Fibroblast of upper back skin (primary cell): ENCODE measurements at regions not wholly inside any gene's neighbourhood (a gene's known extent, or its start where the extent isn't known, plus 50 kb on each side); places are given as distances from the start of the nearest gene placed in this dataset.

Experiments
- DNase-seq: peaks from one replicate; pipeline ENCODE4 v3.0.0-alpha.2; 2013

DNA sequence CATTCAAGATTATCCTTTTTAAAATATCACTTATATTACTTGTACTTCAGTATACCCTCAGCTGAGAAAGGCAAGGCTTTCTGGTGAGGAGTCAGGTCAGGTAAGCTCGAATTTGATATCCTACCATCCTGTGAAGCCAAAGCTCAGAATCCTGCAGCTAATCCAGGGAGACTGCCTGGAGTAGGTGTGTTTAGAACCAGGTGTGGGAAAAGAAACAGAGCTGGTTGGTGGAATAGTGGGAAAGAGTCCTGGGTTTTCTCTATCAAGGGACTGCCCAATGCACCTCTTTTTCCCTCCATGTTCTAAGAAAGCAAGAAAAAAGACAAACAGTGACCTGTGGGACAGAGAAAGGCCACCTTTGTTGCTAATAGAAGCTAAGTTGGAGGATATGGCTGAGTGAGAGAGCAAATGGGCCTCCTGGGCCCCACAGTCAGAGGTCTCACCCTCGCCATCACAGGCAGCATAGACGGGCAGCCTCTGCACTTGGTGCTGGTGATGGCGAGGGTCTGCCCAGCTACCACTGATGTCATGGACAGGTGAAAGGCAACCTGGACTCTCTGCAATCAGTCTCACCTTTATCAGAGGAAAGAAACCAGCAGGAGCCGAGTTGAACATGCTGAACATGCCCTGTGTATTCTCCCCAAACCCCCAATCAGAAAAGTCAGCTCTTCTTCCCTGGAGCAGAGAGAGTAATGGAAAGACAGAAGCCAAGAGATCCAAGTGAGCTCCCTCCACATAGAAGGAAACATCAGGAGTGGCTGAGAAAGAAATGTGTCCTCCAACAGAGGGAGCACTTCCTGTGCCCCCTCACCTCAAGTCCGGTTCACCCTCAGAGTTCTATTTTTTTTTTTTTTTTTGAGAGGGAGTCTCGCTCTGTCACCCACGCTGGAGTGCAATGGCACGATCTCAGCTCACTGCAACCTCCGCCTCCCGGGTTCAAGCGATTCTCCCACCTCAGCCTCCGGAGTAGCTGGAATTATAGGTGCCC is 491.3 kb downstream of the BUD13 start:
- DNase-seq = no peak

GRCh38 chr11:116279511-116279910 is 493.3 kb downstream of the BUD13 start:
- DNase-seq = no peak

DNA sequence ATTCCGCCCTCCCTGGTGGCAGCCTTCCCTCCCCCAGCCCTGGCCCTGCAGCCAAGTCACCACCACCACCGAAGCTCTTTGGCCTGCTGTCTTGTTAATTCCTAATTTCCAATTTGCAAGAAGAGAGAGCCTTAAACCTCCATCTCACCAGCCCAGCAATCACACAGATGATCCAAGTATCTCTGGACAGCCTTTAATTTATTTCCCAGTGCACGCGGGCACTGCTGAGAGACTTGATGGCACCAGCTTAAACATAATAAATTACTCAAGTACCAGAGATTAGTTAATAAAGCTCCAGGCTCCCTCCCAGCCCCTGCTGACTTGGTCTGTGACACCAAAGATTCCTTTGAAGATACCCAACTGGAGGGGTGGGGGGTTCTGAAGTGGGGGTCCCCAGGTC is 494.7 kb downstream of the BUD13 start:
- no peak for DNase-seq

GRCh38 chr11:116276051-116277044 is 496.4 kb downstream of the BUD13 start:
- DNase-seq = peak; percentile 54

GRCh38 chr11:116275635-116276034 is 497.2 kb downstream of the BUD13 start:
- peak; percentile 14 for DNase-seq

DNA sequence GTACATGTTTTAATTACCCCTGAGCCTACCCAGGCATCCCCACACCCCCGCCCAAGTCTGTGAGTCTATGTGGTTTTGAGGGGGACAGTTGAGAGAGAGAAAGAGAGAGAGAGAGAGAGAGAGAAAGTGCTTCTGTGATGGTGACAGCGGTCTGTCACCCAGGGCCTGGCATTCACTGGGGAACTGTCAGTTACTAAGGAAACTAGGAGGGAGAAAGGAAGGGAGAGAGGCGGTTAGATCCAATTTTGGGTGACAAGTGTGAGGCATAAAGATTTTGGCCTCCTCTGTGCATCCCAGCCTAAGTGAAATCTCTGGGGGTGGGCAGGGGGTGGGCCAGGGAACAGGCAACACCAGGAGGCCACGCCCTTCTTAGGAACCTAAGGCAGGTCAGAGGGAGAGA is 498.3 kb downstream of the BUD13 start:
- DNase-seq = no peak

DNA sequence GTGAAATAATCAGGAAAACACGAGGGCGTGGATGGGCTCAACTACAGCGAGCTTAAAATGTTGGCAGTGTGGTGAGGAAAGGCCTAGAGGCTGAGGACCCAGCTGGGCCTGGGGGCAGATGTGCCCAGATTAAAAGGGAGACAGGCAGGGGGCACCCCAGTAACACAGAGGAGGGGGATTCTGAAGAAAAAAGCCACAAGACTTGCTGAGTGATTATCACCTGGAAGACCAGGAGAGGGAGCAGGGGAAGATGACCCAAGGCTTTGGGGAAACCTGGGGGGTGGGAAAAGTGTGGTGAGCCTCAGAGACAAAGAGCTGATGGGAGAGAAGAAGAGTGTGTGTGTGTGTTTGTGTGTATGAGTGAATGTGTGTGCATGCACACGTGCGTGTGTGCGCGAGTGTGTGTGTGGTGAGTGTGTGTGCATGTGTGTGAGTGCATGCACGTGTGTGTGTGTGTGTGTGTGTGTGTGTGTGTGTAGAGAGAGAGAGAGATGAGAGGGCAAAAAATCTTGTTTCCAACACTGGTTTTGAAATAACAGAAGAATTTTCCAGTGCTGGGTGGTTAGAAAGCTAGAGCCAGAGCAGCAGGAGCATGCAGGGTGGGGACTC is 500.5 kb downstream of the BUD13 start:
- DNase-seq = no peak

DNA sequence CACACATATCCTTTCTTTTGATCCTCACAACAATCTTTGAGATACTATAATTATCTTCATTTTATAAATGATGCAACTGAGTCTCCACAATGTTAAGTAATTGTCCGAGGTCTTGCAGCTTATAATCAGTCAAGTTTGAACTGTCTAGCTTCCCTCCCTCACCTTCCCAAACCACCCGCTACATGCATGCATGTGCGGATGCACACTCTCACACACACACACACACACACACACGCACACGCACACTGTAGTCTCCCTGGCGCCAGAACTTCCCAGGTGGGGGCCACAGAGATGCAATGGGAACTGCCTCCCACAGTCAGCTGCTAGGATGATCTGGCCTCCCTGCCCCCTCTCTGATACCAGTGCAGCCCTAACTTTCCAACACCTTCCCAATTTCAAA is 501.3 kb downstream of the BUD13 start:
- no peak for DNase-seq

DNA sequence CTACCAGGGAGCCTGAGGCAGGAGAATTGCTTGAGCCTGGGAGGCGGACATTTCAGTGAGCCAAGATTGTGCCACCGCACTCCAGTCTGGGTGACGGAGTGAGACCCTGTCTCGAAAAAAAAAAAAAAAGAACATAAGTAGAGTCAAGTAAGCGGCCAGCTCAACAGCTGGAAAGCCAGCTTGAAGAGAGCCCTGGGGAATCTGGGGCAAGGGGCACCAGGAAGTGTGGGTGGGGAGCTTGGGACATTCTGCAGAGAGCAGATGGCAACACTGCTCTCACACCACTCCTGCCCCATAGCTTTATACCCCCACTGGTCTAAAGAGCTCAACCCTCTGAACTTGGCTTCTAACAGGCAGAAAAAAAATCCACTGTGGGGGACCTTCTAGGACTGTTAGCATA is 505.6 kb downstream of the BUD13 start:
- no peak for DNase-seq

- no peak for DNase-seq
Observed at GRCh38 chr11:116263770-116264169, 509.0 kb downstream of the BUD13 start.

- DNase-seq = no peak
Observed at GRCh38 chr11:116263019-116263418, 509.8 kb downstream of the BUD13 start.

- DNase-seq = no peak
Observed at GRCh38 chr11:116262370-116262769, 510.4 kb downstream of the BUD13 start.

DNA sequence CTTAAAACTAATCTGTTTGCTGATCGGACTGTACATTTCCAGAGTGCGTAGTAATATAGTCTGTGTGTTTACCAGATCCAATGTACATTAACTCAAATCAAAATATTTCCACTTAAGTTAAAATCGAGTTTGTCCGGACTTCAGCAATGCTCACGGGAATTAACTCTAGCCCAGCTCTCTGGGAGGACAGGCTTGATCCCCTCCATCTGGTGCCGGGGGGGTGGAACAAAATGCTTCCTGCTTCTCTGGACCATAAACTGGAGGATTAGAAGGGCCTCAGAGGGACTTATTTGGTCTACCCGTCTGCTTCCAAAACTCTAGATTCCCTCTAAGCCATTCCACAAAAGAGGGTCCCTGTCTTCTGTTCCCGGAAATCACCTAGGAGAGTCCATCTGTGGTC is 511.2 kb downstream of the BUD13 start:
- no peak for DNase-seq

GRCh38 chr11:116258821-116259220 is 514.0 kb downstream of the BUD13 start:
- no peak for DNase-seq

DNA sequence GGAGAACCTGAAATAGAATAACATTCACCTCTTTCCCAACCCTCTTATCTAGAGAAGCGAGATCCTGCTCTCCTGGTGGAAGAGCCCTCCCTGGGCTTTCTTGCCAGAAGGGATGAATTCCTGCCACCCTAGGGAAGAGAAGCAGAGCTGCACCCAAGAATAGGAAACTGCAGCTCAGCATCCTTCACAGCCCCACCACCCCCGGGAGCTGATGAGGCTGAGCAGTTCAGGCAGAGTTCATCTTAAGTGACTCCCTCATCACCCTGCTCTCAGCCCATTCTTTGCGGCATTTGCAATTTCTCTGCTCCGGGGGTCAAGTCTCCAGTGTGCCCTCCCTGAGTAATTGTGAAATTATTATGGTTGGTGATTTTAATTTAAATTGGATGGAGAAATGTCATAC is 514.9 kb downstream of the BUD13 start:
- no peak for DNase-seq

GRCh38 chr11:116257092-116257491 is 515.7 kb downstream of the BUD13 start:
- DNase-seq = no peak

- DNase-seq = no peak
Observed at GRCh38 chr11:116256215-116256614, 516.6 kb downstream of the BUD13 start.

- no peak for DNase-seq
Observed at GRCh38 chr11:116255321-116255953, 517.4 kb downstream of the BUD13 start.

GRCh38 chr11:116250155-116250554 is 522.6 kb downstream of the BUD13 start:
- no peak for DNase-seq

DNA sequence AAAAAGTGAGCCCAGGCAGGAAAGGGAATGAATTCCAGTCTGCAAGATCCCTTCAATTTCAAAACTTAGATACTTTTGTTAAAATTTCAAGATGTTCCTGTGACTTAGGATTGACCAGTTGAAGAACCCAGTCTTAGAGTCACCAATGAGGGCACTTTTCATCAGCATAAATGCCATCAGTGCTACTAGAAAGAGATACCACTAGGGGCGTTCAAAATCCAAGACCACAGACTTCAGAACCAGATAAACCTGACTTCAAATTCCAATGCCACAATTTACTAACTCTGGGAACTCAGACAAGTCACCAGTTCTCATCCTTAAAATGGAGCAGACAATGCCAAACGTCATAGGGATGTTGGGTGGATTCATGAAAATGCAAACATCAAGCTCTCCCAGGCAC is 523.2 kb downstream of the BUD13 start:
- DNase-seq = no peak

DNA sequence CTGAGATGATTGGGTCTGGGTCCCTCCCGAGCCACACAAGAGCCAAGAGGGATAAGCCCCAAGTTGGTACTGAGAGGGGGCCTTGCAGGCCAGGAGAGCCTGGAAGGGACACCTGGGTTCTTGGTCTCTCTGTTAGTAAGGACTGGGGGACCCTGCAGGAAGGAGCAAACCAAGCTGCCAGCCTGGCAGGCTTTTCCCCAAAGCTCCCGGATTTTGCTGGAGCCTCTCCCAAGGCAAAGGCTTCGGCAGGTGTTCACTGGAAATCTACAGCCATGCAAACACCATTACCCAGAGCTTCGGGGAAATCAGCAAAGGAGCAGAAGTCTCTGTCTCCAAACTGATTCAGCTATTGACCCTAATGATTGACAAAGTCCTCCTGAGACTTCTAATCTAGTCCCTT is 527.9 kb downstream of the BUD13 start:
- no peak for DNase-seq

GRCh38 chr11:116244439-116244838 is 528.3 kb downstream of the BUD13 start:
- DNase-seq = no peak

- no peak for DNase-seq
Observed at GRCh38 chr11:116243991-116244390, 528.8 kb downstream of the BUD13 start.
